HG02973 (cell line): ENCODE measurements at regions not wholly inside any gene's neighbourhood (a gene's known extent, or its start where the extent isn't known, plus 50 kb on each side); places are given as distances from the start of the nearest gene placed in this dataset.

Experiments
- ATAC-seq: cut with Tn5 transposase; IDR thresholded peaks from one replicate; pipeline ENCODE4 v1.9.1; 2021; ENCODE audit warnings: moderate library complexity; ENCODE audit not compliant: unreplicated experiment

GRCh38 chr16:50425044-50425443 lies 56.3 kb upstream of the BRD7 start:
- no peak for ATAC-seq

- no peak for ATAC-seq
These were observed 54.1 kb upstream of the BRD7 start for GRCh38 chr16:50422926-50423325.

GRCh38 chr16:50419116-50419515 lies 50.3 kb upstream of the BRD7 start:
- no peak for ATAC-seq
